PC-3 (cell line): ENCODE measurements at regions not wholly inside any gene's neighbourhood (a gene's known extent, or its start where the extent isn't known, plus 50 kb on each side); places are given as distances from the start of the nearest gene placed in this dataset.

Experiments used
- ATAC-seq: fragments of 200-7000 bp; cut with Tn5 transposase; 2 replicates; pipeline ENCODE4 v1.9.1; 2020; ENCODE audit warnings: mild to moderate bottlenecking, moderate library complexity
- BruUV-seq: library from RNA; stranded (reverse); fragments of 400-500 nt; replicated peaks from 2 replicates; lab custom pipeline; 2021; lab: Mats Ljungman, UMichigan
- CTCF ChIA-PET: fragments of 300-600 bp; sonication (Branson Sonifier 250); formaldehyde crosslinking; loops from one replicate; lab custom pipeline; 2022; ENCODE audit warnings: antibody characterized with exemption; lab: Charles Lee
- POLR2A ChIA-PET: fragments of 300-600 bp; sonication (Branson Sonifier 250); formaldehyde crosslinking; loops from one replicate; lab custom pipeline; 2022; ENCODE audit warnings: antibody characterized with exemption; ENCODE audit not compliant: unreplicated experiment; lab: Charles Lee
- DNase-seq: peaks from one replicate; pipeline ENCODE4 v3.0.0-alpha.2; 2015
- H2AFZ ChIP-seq: fragments of 300-600 bp; sonication (generic); 2 replicates; pipeline ENCODE4 v1.6.0; 2016; ENCODE audit warnings: antibody characterized with exemption, low read length
- H3F3A ChIP-seq: fragments of 300-600 bp; sonication (generic); one replicate; pipeline ENCODE4 v1.6.0; 2017; ENCODE audit warnings: antibody characterized with exemption, low read length, control low read depth, mild to moderate bottlenecking; ENCODE audit not compliant: unreplicated experiment
- H3K27ac ChIP-seq: fragments of 300-600 bp; sonication (generic); 2 replicates; pipeline ENCODE4 v1.5.1; 2016; ENCODE audit warnings: mild to moderate bottlenecking, low read length
- H3K27me3 ChIP-seq: fragments of 300-600 bp; sonication (generic); 2 replicates; pipeline ENCODE4 v1.6.1; 2016; ENCODE audit warnings: low read length, mixed read lengths
- H3K36me3 ChIP-seq: fragments of 300-600 bp; sonication (generic); 2 replicates; pipeline ENCODE4 v1.6.1; 2016; ENCODE audit warnings: low read depth, mixed run types, low read length, mixed read lengths
- H3K4me1 ChIP-seq: fragments of 300-600 bp; sonication (generic); 2 replicates; pipeline ENCODE4 v1.5.1; 2016; ENCODE audit warnings: low read length; ENCODE audit not compliant: insufficient read depth
- H3K4me2 ChIP-seq: fragments of 300-600 bp; sonication (generic); 2 replicates; pipeline ENCODE4 v1.6.0; 2016; ENCODE audit warnings: low read length
- H3K4me3 ChIP-seq: fragments of 300-600 bp; sonication (generic); 2 replicates; pipeline ENCODE4 v1.5.1; 2016; ENCODE audit warnings: mild to moderate bottlenecking, low read length, mixed read lengths
- H3K79me2 ChIP-seq: fragments of 300-600 bp; sonication (generic); 2 replicates; pipeline ENCODE4 v1.6.1; 2017; ENCODE audit warnings: low read length, mixed read lengths
- H3K9ac ChIP-seq: fragments of 300-600 bp; sonication (generic); 2 replicates; pipeline ENCODE4 v1.6.0; 2016; ENCODE audit warnings: mild to moderate bottlenecking, low read length
- H3K9me2 ChIP-seq: fragments of 300-600 bp; sonication (generic); replicated peaks from 2 replicates; pipeline ENCODE4 v1.6.1; 2016; ENCODE audit warnings: mixed run types, low read length, mixed read lengths
- H3K9me3 ChIP-seq: fragments of 300-600 bp; sonication (generic); 2 replicates; pipeline ENCODE4 v1.6.1; 2016; ENCODE audit warnings: low read length, mixed read lengths
- H4K20me1 ChIP-seq: fragments of 300-600 bp; sonication (generic); 2 replicates; pipeline ENCODE4 v1.6.1; 2016; ENCODE audit warnings: low read length, mixed read lengths
- CTCF ChIP-seq: fragments of 300-600 bp; sonication (generic); conservative IDR thresholded peaks from 2 replicates; pipeline ENCODE4 v1.5.1; 2017; ENCODE audit warnings: antibody characterized with exemption, low read depth, mild to moderate bottlenecking, low read length
- EZH2 ChIP-seq: fragments of 300-600 bp; sonication (generic); IDR thresholded peaks from one replicate; pipeline ENCODE4 v1.6.1; 2017; ENCODE audit warnings: antibody characterized with exemption, mild to moderate bottlenecking, low read length; ENCODE audit not compliant: unreplicated experiment
- EZH2phosphoT487 ChIP-seq: fragments of 300-600 bp; sonication (generic); IDR thresholded peaks from 2 replicates; pipeline ENCODE4 v1.6.1; 2018; ENCODE audit warnings: mild to moderate bottlenecking, antibody characterized with exemption, low read length, borderline replicate concordance
- intact Hi-C: fragments of 100-400 bp; cut with micrococcal nuclease; formaldehyde crosslinking; loops from 2 replicates; pipeline ENCODE4 v1.9.0; 2023

- Histone ChIP-seq H2AFZ (peak overlapping the region; percentile 63), H3K27me3 (no peaks in the 10 kb centered on the region), H3K4me3 (peak overlapping the region; percentile 35), H3F3A (peaks cover 3% of the 10 kb centered on the region), H3K9me2 (no peaks in the 10 kb centered on the region), H3K4me1 (peaks cover 52% of the 10 kb centered on the region), H3K9me3 (no peaks in the 10 kb centered on the region), H3K9ac (peak overlapping the region; percentile 46), H3K4me2 (peak overlapping the region; percentile 65), H3K36me3 (no peaks in the 10 kb centered on the region), H4K20me1 (no peaks in the 10 kb centered on the region), H3K79me2 (no peaks in the 10 kb centered on the region), H3K27ac (peak overlapping the region; percentile 87)
- ChIA-PET CTCF (no interaction called here), POLR2A (no interaction called here)
- DNase-seq (peak; percentile 87), ATAC-seq (peak; percentile 72)
- TF ChIP-seq EZH2 (no peak), CTCF (no peak), EZH2phosphoT487 (no peak)
- intact Hi-C loops: no loop called here
- BruUV-seq: no TSS peak
Observed at GRCh38 chr4:124206779-124207605, 505.5 kb downstream of the ANKRD50 start.

GRCh38 chr4:124209211-124209610 is 503.3 kb downstream of the ANKRD50 start:
- POLR2A ChIA-PET: no interaction called here
- H3K27me3 ChIP-seq: no peaks in the 10 kb centered on the region
- no peak for DNase-seq
- BruUV-seq: no TSS peak
- no peak for ATAC-seq
- H3K4me3 ChIP-seq: no peak overlapping the region
- H3K9me3 ChIP-seq: no peaks in the 10 kb centered on the region
- H3K27ac ChIP-seq: no peak overlapping the region
- no peaks in the 10 kb centered on the region for H4K20me1 ChIP-seq
- no peaks in the 10 kb centered on the region for H3K79me2 ChIP-seq
- H3K9ac ChIP-seq: no peak overlapping the region
- CTCF ChIA-PET: no interaction called here
- H3K9me2 ChIP-seq: no peaks in the 10 kb centered on the region
- no peak overlapping the region for H2AFZ ChIP-seq
- H3F3A ChIP-seq: peaks cover 3% of the 10 kb centered on the region
- peaks cover 34% of the 10 kb centered on the region for H3K4me1 ChIP-seq
- no peaks in the 10 kb centered on the region for H3K36me3 ChIP-seq
- TF ChIP-seq EZH2 (no peak), CTCF (no peak), EZH2phosphoT487 (no peak)
- no peak overlapping the region for H3K4me2 ChIP-seq
- intact Hi-C loops: no loop called here

GRCh38 chr4:124209626-124210025 is 502.9 kb downstream of the ANKRD50 start:
- no peak for ATAC-seq
- no TSS peak for BruUV-seq

More at GRCh38 chr4:124209626-124210025, 502.9 kb downstream of the ANKRD50 start:
- no peaks in the 10 kb centered on the region for H3K9me2 ChIP-seq
- ChIA-PET CTCF (no interaction called here), POLR2A (no interaction called here)
- no peak overlapping the region for H3K4me2 ChIP-seq
- peaks cover 30% of the 10 kb centered on the region for H3K4me1 ChIP-seq
- H3K79me2 ChIP-seq: no peaks in the 10 kb centered on the region
- H3K9ac ChIP-seq: no peak overlapping the region
- H3K27me3 ChIP-seq: no peaks in the 10 kb centered on the region
- H3K36me3 ChIP-seq: no peaks in the 10 kb centered on the region
- intact Hi-C loops: no loop called here
- DNase-seq: no peak
- no peaks in the 10 kb centered on the region for H3K9me3 ChIP-seq
- no peak overlapping the region for H3K4me3 ChIP-seq
- no peaks in the 10 kb centered on the region for H4K20me1 ChIP-seq
- no peak overlapping the region for H3K27ac ChIP-seq
- TF ChIP-seq EZH2 (no peak), CTCF (no peak), EZH2phosphoT487 (no peak)
- H3F3A ChIP-seq: peaks cover 3% of the 10 kb centered on the region
- no peak overlapping the region for H2AFZ ChIP-seq
